Osteocyte (in vitro differentiated cells): ENCODE measurements at regions not wholly inside any gene's neighbourhood (a gene's known extent, or its start where the extent isn't known, plus 50 kb on each side); places are given as distances from the start of the nearest gene placed in this dataset.

Source experiments
- DNase-seq: peaks from one replicate; pipeline ENCODE4 v3.0.0; 2021; ENCODE audit warnings: mixed read lengths; ENCODE audit not compliant: unreplicated experiment; ENCODE audit errors: extremely low spot score
- H3K27ac Mint-ChIP-seq: one replicate; pipeline ENCODE4 v1.8.0; 2021; ENCODE audit warnings: mild to moderate bottlenecking, mixed read lengths; ENCODE audit not compliant: unreplicated experiment
- H3K27me3 Mint-ChIP-seq: one replicate; pipeline ENCODE4 v1.8.0; 2021; ENCODE audit warnings: mixed read lengths; ENCODE audit not compliant: unreplicated experiment
- H3K36me3 Mint-ChIP-seq: one replicate; pipeline ENCODE4 v1.8.0; 2021; ENCODE audit warnings: mixed read lengths; ENCODE audit not compliant: unreplicated experiment
- H3K4me1 Mint-ChIP-seq: one replicate; pipeline ENCODE4 v1.8.0; 2021; ENCODE audit warnings: mixed read lengths; ENCODE audit not compliant: unreplicated experiment
- H3K4me3 Mint-ChIP-seq: one replicate; pipeline ENCODE4 v1.8.0; 2021; ENCODE audit warnings: mild to moderate bottlenecking, moderate library complexity, mixed read lengths; ENCODE audit not compliant: unreplicated experiment
- H3K9me3 Mint-ChIP-seq: one replicate; pipeline ENCODE4 v1.8.0; 2021; ENCODE audit warnings: mixed read lengths; ENCODE audit not compliant: unreplicated experiment
- CTCF ChIP-seq: fragments of 200-600 bp; sonication (generic); IDR thresholded peaks from 2 replicates; pipeline ENCODE4 v1.5.0; 2021; ENCODE audit warnings: antibody characterized with exemption, mild to moderate bottlenecking, moderate library complexity

DNA sequence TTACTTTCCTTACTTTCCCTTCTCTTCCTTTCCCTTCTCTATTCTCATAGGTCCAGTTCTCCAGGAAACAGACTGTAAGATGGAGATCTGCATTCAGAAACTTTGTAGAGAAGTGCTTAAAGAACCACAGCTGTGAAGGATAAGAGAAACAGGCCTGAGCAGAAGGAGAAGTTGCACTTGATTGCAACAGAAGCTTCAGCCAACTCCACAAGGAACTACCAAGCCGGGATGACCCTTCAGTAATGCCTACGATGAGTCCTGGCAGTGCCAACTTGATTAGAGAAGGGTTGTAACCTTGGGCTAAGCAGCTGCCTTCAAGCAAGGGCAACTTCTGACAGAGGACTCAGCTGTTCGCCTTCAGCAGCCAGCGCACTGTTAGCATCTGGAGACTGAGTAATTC, 413.3 kb upstream of the RASGEF1B start:
- Mint-ChIP-seq H3K27me3 (no peaks in the 10 kb centered on the region), H3K4me3 (no peak overlapping the region), H3K4me1 (no peaks in the 10 kb centered on the region), H3K9me3 (peaks cover 14% of the 10 kb centered on the region), H3K36me3 (no peaks in the 10 kb centered on the region), H3K27ac (no peak overlapping the region)
- no peak for DNase-seq
- TF ChIP-seq CTCF, result no peak

- Mint-ChIP-seq H3K27me3 (no peaks in the 10 kb centered on the region), H3K27ac (no peak overlapping the region)
- TF ChIP-seq CTCF, result no peak
Measured at GRCh38 chr4:81883530-81884450, 412.1 kb upstream of the RASGEF1B start.

DNA sequence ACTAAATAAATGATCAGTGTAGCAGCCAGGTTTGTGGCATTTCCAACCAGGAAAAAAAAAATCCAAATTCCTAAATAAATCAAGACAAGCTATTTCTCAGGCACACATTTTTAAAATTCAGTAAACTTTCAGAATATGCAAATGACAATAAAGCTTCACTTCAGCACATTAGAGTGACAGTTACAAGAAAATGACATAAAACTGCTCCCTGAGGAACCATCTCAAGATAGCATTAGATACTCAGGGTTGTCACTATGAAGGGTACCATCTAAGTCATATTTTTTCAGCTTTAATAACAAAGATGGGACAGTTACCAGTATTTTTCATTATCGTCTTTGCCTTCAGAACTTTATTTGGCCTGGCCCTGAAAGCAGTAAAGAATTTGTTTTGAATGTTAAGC, 411.3 kb upstream of the RASGEF1B start:
- Mint-ChIP-seq H3K4me1 (no peaks in the 10 kb centered on the region), H3K36me3 (no peaks in the 10 kb centered on the region), H3K27ac (no peak overlapping the region), H3K4me3 (no peak overlapping the region), H3K27me3 (no peaks in the 10 kb centered on the region), H3K9me3 (peaks cover 14% of the 10 kb centered on the region)
- no peak for TF ChIP-seq CTCF
- no peak for DNase-seq

More at GRCh38 chr4:81883530-81884450, 412.1 kb upstream of the RASGEF1B start:
- H3K4me1 Mint-ChIP-seq, result no peaks in the 10 kb centered on the region
- DNase-seq, result no peak
- no peak overlapping the region for H3K4me3 Mint-ChIP-seq
- peaks cover 14% of the 10 kb centered on the region for H3K9me3 Mint-ChIP-seq
- H3K36me3 Mint-ChIP-seq, result no peaks in the 10 kb centered on the region

GRCh38 chr4:81881855-81882621, 410.3 kb upstream of the RASGEF1B start:
- no peak overlapping the region for H3K27ac Mint-ChIP-seq
- DNase-seq, result no peak
- H3K9me3 Mint-ChIP-seq, result peaks cover 14% of the 10 kb centered on the region
- no peak overlapping the region for H3K4me3 Mint-ChIP-seq
- no peaks in the 10 kb centered on the region for H3K36me3 Mint-ChIP-seq
- TF ChIP-seq CTCF, result no peak
- no peaks in the 10 kb centered on the region for H3K4me1 Mint-ChIP-seq
- no peaks in the 10 kb centered on the region for H3K27me3 Mint-ChIP-seq

- no peaks in the 10 kb centered on the region for H3K9me3 Mint-ChIP-seq
- H3K27me3 Mint-ChIP-seq, result no peaks in the 10 kb centered on the region
- no peaks in the 10 kb centered on the region for H3K4me1 Mint-ChIP-seq
- no peak for TF ChIP-seq CTCF
- H3K4me3 Mint-ChIP-seq, result no peak overlapping the region
- H3K27ac Mint-ChIP-seq, result no peak overlapping the region
- H3K36me3 Mint-ChIP-seq, result no peaks in the 10 kb centered on the region
- no peak for DNase-seq
Measured at GRCh38 chr4:81876106-81876505, 404.4 kb upstream of the RASGEF1B start.
